IPS DF 6.9 (cell line): ENCODE measurements at regions not wholly inside any gene's neighbourhood (a gene's known extent, or its start where the extent isn't known, plus 50 kb on each side); places are given as distances from the start of the nearest gene placed in this dataset.
"Not testable (repeated sequence)": the region's sequence is repeated elsewhere in the genome, so short reads cannot be mapped to it uniquely, and the experiment has no call there.

Source experiments
- DNase-seq: peaks from one replicate; pipeline ENCODE4 v3.0.0-alpha.2; 2013; ENCODE audit warnings: low read depth, low spot score
- H3K27ac ChIP-seq: one replicate; pipeline ENCODE4 v1.5.1; 2013; ENCODE audit warnings: low read length, control low read depth
- H3K27me3 ChIP-seq: 2 replicates; pipeline ENCODE4 v1.6.1; 2013; ENCODE audit warnings: mild to moderate bottlenecking, low read length; ENCODE audit not compliant: control insufficient read depth, insufficient read depth
- H3K36me3 ChIP-seq: 2 replicates; pipeline ENCODE4 v1.6.1; 2013; ENCODE audit warnings: low read length; ENCODE audit not compliant: control insufficient read depth, insufficient read depth
- H3K4me1 ChIP-seq: 2 replicates; pipeline ENCODE4 v1.6.1; 2013; ENCODE audit warnings: low read length; ENCODE audit not compliant: control insufficient read depth, insufficient read depth
- H3K4me3 ChIP-seq: 2 replicates; pipeline ENCODE4 v1.5.1; 2013; ENCODE audit warnings: mild to moderate bottlenecking, low read length
- H3K9me3 ChIP-seq: 2 replicates; pipeline ENCODE4 v1.6.1; 2013; ENCODE audit warnings: low read length, inconsistent platforms; ENCODE audit not compliant: control insufficient read depth, insufficient read depth
- WGBS: extraction: QIAGEN DNeasy Blood & Tissue Kit; methylation state at CpG from one replicate; pipeline ENCODE4 v1.1.7; 2013; ENCODE audit warnings: mixed read lengths, missing lambda C conversion rate; ENCODE audit not compliant: insufficient read length, insufficient coverage; 5-methylcytosine and 5-hydroxymethylcytosine counted together

GRCh38 chr14:106414464-106414863, 888.1 kb downstream of the TMEM121 start:
- Histone ChIP-seq H3K4me3 (no peak overlapping the region), H3K4me1 (no peaks in the 10 kb centered on the region), H3K27me3 (no peaks in the 10 kb centered on the region), H3K9me3 (peaks cover 11% of the 10 kb centered on the region), H3K36me3 (no peaks in the 10 kb centered on the region), H3K27ac (no peak overlapping the region)
- DNase-seq = no peak
- no CpG with 5 or more reads among the region's 1 CpG for WGBS

GRCh38 chr14:106417224-106418049, 891.1 kb downstream of the TMEM121 start:
- no CpG with 5 or more reads among the region's 13 CpGs for whole genome bisulfite sequencing
- H3K27ac ChIP-seq = no peak overlapping the region
- H3K36me3 ChIP-seq = no peaks in the 10 kb centered on the region
- H3K9me3 ChIP-seq = peaks cover 14% of the 10 kb centered on the region
- H3K4me3 ChIP-seq = no peak overlapping the region
- DNase-seq = no peak
- H3K27me3 ChIP-seq = no peaks in the 10 kb centered on the region
- no peaks in the 10 kb centered on the region for H3K4me1 ChIP-seq

GRCh38 chr14:106419376-106419965, 893.1 kb downstream of the TMEM121 start:
- no peaks in the 10 kb centered on the region for H3K27me3 ChIP-seq
- no peak overlapping the region for H3K27ac ChIP-seq
- H3K4me1 ChIP-seq = no peaks in the 10 kb centered on the region
- H3K36me3 ChIP-seq = no peaks in the 10 kb centered on the region
- no peak overlapping the region for H3K4me3 ChIP-seq
- WGBS = no CpG with 5 or more reads among the region's 5 CpGs
- peaks cover 14% of the 10 kb centered on the region for H3K9me3 ChIP-seq
- no peak for DNase-seq

- not testable (repeated sequence) for H3K27ac ChIP-seq, H3K27me3 ChIP-seq, H3K4me1 ChIP-seq, H3K4me3 ChIP-seq, DNase-seq, H3K36me3 ChIP-seq
- no CpG with 5 or more reads among the region's 20 CpGs for WGBS
- H3K9me3 ChIP-seq = peaks cover 15% of the 10 kb centered on the region
Measured at GRCh38 chr14:106421431-106422033, 895.1 kb downstream of the TMEM121 start.

- Histone ChIP-seq H3K27ac (no peak overlapping the region), H3K4me1 (no peaks in the 10 kb centered on the region), H3K36me3 (no peaks in the 10 kb centered on the region), H3K27me3 (no peaks in the 10 kb centered on the region), H3K9me3 (peaks cover 15% of the 10 kb centered on the region), H3K4me3 (no peak overlapping the region)
- DNase-seq = no peak
- no CpG with 5 or more reads among the region's 5 CpGs for WGBS
Measured at GRCh38 chr14:106422066-106422465, 895.7 kb downstream of the TMEM121 start.

- not testable (repeated sequence) for DNase-seq, H3K27ac ChIP-seq
- no CpG with 5 or more reads among the region's 7 CpGs for WGBS
Measured at GRCh38 chr14:106425150-106425549, 898.8 kb downstream of the TMEM121 start.

GRCh38 chr14:106436310-106436905, 910.0 kb downstream of the TMEM121 start:
- Histone ChIP-seq H3K27me3 (no peaks in the 10 kb centered on the region), H3K4me1 (no peaks in the 10 kb centered on the region), H3K4me3 (no peak overlapping the region), H3K9me3 (peaks cover 9% of the 10 kb centered on the region), H3K27ac (no peak overlapping the region), H3K36me3 (no peaks in the 10 kb centered on the region)
- no CpG with 5 or more reads among the region's 16 CpGs for WGBS
- no peak for DNase-seq

More at GRCh38 chr14:106425150-106425549, 898.8 kb downstream of the TMEM121 start:
- not testable (repeated sequence) for H3K27me3 ChIP-seq, H3K4me1 ChIP-seq, H3K9me3 ChIP-seq, H3K4me3 ChIP-seq, H3K36me3 ChIP-seq

- Histone ChIP-seq H3K27ac (no peak overlapping the region), H3K4me3 (no peak overlapping the region), H3K36me3 (no peaks in the 10 kb centered on the region), H3K27me3 (no peaks in the 10 kb centered on the region), H3K9me3 (peaks cover 8% of the 10 kb centered on the region), H3K4me1 (no peaks in the 10 kb centered on the region)
- no CpG with 5 or more reads among the region's 7 CpGs for WGBS
- DNase-seq = no peak
Measured at GRCh38 chr14:106442857-106443256, 916.5 kb downstream of the TMEM121 start.

GRCh38 chr14:106455026-106455425, 928.6 kb downstream of the TMEM121 start:
- H3K9me3 ChIP-seq = peaks cover 3% of the 10 kb centered on the region; the same call in 1 of the 2 replicates
- DNase-seq = no peak

GRCh38 chr14:106459971-106460730, 933.8 kb downstream of the TMEM121 start:
- no peaks in the 10 kb centered on the region for H3K4me1 ChIP-seq
- H3K36me3 ChIP-seq = no peaks in the 10 kb centered on the region
- no peak overlapping the region for H3K4me3 ChIP-seq
- no CpG with 5 or more reads among the region's 40 CpGs for WGBS
- DNase-seq = no peak
- H3K27me3 ChIP-seq = no peaks in the 10 kb centered on the region
- H3K27ac ChIP-seq = no peak overlapping the region
- H3K9me3 ChIP-seq = peaks cover under 1% of the 10 kb centered on the region; the same call in 1 of the 2 replicates

More at GRCh38 chr14:106455026-106455425, 928.6 kb downstream of the TMEM121 start:
- Histone ChIP-seq H3K36me3 (no peaks in the 10 kb centered on the region), H3K27ac (no peak overlapping the region), H3K4me3 (no peak overlapping the region), H3K4me1 (no peaks in the 10 kb centered on the region), H3K27me3 (no peaks in the 10 kb centered on the region)
- WGBS = no CpG with 5 or more reads among the region's 3 CpGs
